GM21529 (cell line): ENCODE measurements at regions not wholly inside any gene's neighbourhood (a gene's known extent, or its start where the extent isn't known, plus 50 kb on each side); places are given as distances from the start of the nearest gene placed in this dataset.
"Not testable (repeated sequence)": the region's sequence is repeated elsewhere in the genome, so short reads cannot be mapped to it uniquely, and the experiment has no call there.

ENCODE experiments used
- ATAC-seq: cut with Tn5 transposase; IDR thresholded peaks from one replicate; pipeline ENCODE4 v1.9.1; 2021; ENCODE audit not compliant: unreplicated experiment

- ATAC-seq: not testable (repeated sequence)
Observed at GRCh38 chr1:104135036-104135435, 385.3 kb downstream of the AMY1C start.

GRCh38 chr1:104136621-104137020 is 386.9 kb downstream of the AMY1C start:
- no peak for ATAC-seq

GRCh38 chr1:104156738-104157137 is 407.0 kb downstream of the AMY1C start:
- ATAC-seq: no peak

GRCh38 chr1:104163912-104164476 is 414.3 kb downstream of the AMY1C start:
- ATAC-seq: no peak

GRCh38 chr1:104172243-104172681 is 422.6 kb downstream of the AMY1C start:
- ATAC-seq: no peak

- ATAC-seq: no peak
Observed at GRCh38 chr1:104182251-104182650, 432.6 kb downstream of the AMY1C start.

- ATAC-seq: no peak
Observed at GRCh38 chr1:104189207-104189606, 439.5 kb downstream of the AMY1C start.

- no peak for ATAC-seq
Observed at GRCh38 chr1:104190821-104191220, 441.1 kb downstream of the AMY1C start.

- no peak for ATAC-seq
Observed at GRCh38 chr1:104195395-104195794, 445.7 kb downstream of the AMY1C start.

- no peak for ATAC-seq
Observed at GRCh38 chr1:104196136-104196535, 446.4 kb downstream of the AMY1C start.

- ATAC-seq: no peak
Observed at GRCh38 chr1:104197516-104197915, 447.8 kb downstream of the AMY1C start.

- ATAC-seq: no peak
Observed at GRCh38 chr1:104212239-104212638, 462.5 kb downstream of the AMY1C start.

- ATAC-seq: not testable (repeated sequence)
Observed at GRCh38 chr1:104217395-104217986, 467.8 kb downstream of the AMY1C start.

GRCh38 chr1:104229860-104230259 is 480.2 kb downstream of the AMY1C start:
- no peak for ATAC-seq

GRCh38 chr1:104231676-104232075 is 482.0 kb downstream of the AMY1C start:
- ATAC-seq: no peak

- no peak for ATAC-seq
Observed at GRCh38 chr1:104235141-104235540, 485.4 kb downstream of the AMY1C start.

GRCh38 chr1:104238991-104239390 is 489.3 kb downstream of the AMY1C start:
- ATAC-seq: no peak

GRCh38 chr1:104248385-104248784 is 498.7 kb downstream of the AMY1C start:
- ATAC-seq: no peak

GRCh38 chr1:104259481-104259880 is 509.8 kb downstream of the AMY1C start:
- ATAC-seq: no peak

GRCh38 chr1:104263110-104263509 is 513.4 kb downstream of the AMY1C start:
- not testable (repeated sequence) for ATAC-seq

- ATAC-seq: no peak
Observed at GRCh38 chr1:104264521-104264920, 514.8 kb downstream of the AMY1C start.

- no peak for ATAC-seq
Observed at GRCh38 chr1:104265163-104265562, 515.5 kb downstream of the AMY1C start.

- no peak for ATAC-seq
Observed at GRCh38 chr1:104266612-104267011, 516.9 kb downstream of the AMY1C start.
